Hepatocyte (in vitro differentiated cells): ENCODE measurements at regions not wholly inside any gene's neighbourhood (a gene's known extent, or its start where the extent isn't known, plus 50 kb on each side); places are given as distances from the start of the nearest gene placed in this dataset.

Experiments used
- DNase-seq: peaks from one replicate; pipeline ENCODE4 v3.0.0-alpha.2; 2016; ENCODE audit warnings: low spot score
- H2AFZ ChIP-seq: fragments of 200-600 bp; sonication (generic); 2 replicates; pipeline ENCODE4 v1.6.0; 2016; ENCODE audit warnings: antibody characterized with exemption, mild to moderate bottlenecking
- H3K27ac ChIP-seq: fragments of 200-600 bp; sonication (generic); 2 replicates; pipeline ENCODE4 v1.5.1; 2016; ENCODE audit warnings: mild to moderate bottlenecking
- H3K27me3 ChIP-seq: fragments of 200-600 bp; sonication (generic); 2 replicates; pipeline ENCODE4 v1.6.1; 2016
- H3K36me3 ChIP-seq: fragments of 200-600 bp; sonication (generic); replicated peaks from 2 replicates; pipeline ENCODE4 v1.5.1; 2016; ENCODE audit warnings: low read depth; ENCODE audit not compliant: insufficient read depth
- H3K4me1 ChIP-seq: fragments of 200-600 bp; sonication (generic); 2 replicates; pipeline ENCODE4 v1.5.1; 2016; ENCODE audit warnings: mild to moderate bottlenecking, moderate library complexity; ENCODE audit not compliant: insufficient read depth
- H3K4me2 ChIP-seq: fragments of 200-600 bp; sonication (generic); 2 replicates; pipeline ENCODE4 v1.6.0; 2016
- H3K4me3 ChIP-seq: fragments of 200-600 bp; sonication (generic); 2 replicates; pipeline ENCODE4 v1.5.1; 2016; ENCODE audit warnings: mild to moderate bottlenecking
- H3K79me2 ChIP-seq: fragments of 200-600 bp; sonication (generic); 2 replicates; pipeline ENCODE4 v1.6.0; 2017; ENCODE audit warnings: mild to moderate bottlenecking
- H3K9me2 ChIP-seq: fragments of 200-600 bp; sonication (generic); replicated peaks from 2 replicates; pipeline ENCODE4 v1.6.0; 2017; ENCODE audit warnings: mild to moderate bottlenecking; ENCODE audit not compliant: insufficient read depth
- H3K9me3 ChIP-seq: fragments of 200-600 bp; sonication (generic); 2 replicates; pipeline ENCODE4 v1.5.1; 2016; ENCODE audit warnings: low read depth, mild to moderate bottlenecking
- H4K20me1 ChIP-seq: fragments of 200-600 bp; sonication (generic); 2 replicates; pipeline ENCODE4 v1.6.0; 2016; ENCODE audit warnings: mild to moderate bottlenecking; ENCODE audit not compliant: insufficient read depth, poor library complexity, severe bottlenecking
- CTCF ChIP-seq: fragments of 200-600 bp; sonication (generic); IDR thresholded peaks from 2 replicates; pipeline ENCODE4 v1.5.1; 2016; ENCODE audit warnings: antibody characterized with exemption, mild to moderate bottlenecking; ENCODE audit not compliant: poor library complexity
- EZH2 ChIP-seq: fragments of 200-600 bp; sonication (generic); IDR thresholded peaks from 2 replicates; pipeline ENCODE4 v1.6.1; 2016; ENCODE audit warnings: antibody characterized with exemption, mild to moderate bottlenecking, borderline replicate concordance
- EZH2phosphoT487 ChIP-seq: fragments of 200-600 bp; sonication (generic); IDR thresholded peaks from one replicate; pipeline ENCODE4 v1.6.1; 2018; ENCODE audit warnings: antibody characterized with exemption, mild to moderate bottlenecking, low read depth, moderate library complexity; ENCODE audit not compliant: unreplicated experiment, severe bottlenecking
- WGBS: methylation state at CpG from one replicate; pipeline ENCODE4 v1.1.6; 2016; ENCODE audit warnings: low lambda C conversion rate; ENCODE audit errors: missing lambda C conversion rate; 5-methylcytosine and 5-hydroxymethylcytosine counted together

GRCh38 chr6:15792842-15793241 lies 130.0 kb upstream of the DTNBP1 start:
- no peaks in the 10 kb centered on the region for H3K36me3 ChIP-seq
- H3K9me3 ChIP-seq: no peaks in the 10 kb centered on the region
- no peak overlapping the region for H2AFZ ChIP-seq
- no peak for TF ChIP-seq EZH2
- no peak for TF ChIP-seq EZH2phosphoT487
- H3K9me2 ChIP-seq: no peaks in the 10 kb centered on the region
- no peak overlapping the region for H3K4me2 ChIP-seq
- H3K27ac ChIP-seq: peak overlapping the region; percentile 90
- no peaks in the 10 kb centered on the region for H3K79me2 ChIP-seq
- no peak for DNase-seq
- H3K27me3 ChIP-seq: no peaks in the 10 kb centered on the region
- H4K20me1 ChIP-seq: no peaks in the 10 kb centered on the region
- peaks cover 26% of the 10 kb centered on the region for H3K4me1 ChIP-seq
- no peak overlapping the region for H3K4me3 ChIP-seq

- Histone ChIP-seq H3K4me2 (peak overlapping the region; percentile 21), H3K4me3 (no peak overlapping the region), H3K9me3 (no peaks in the 10 kb centered on the region), H3K36me3 (no peaks in the 10 kb centered on the region), H3K4me1 (peaks cover 26% of the 10 kb centered on the region), H2AFZ (peak overlapping the region; percentile 36), H3K9me2 (no peaks in the 10 kb centered on the region), H3K79me2 (no peaks in the 10 kb centered on the region), H3K27me3 (no peaks in the 10 kb centered on the region), H4K20me1 (no peaks in the 10 kb centered on the region), H3K27ac (peak overlapping the region; percentile 90)
- DNase-seq: peak; percentile 15
- TF ChIP-seq CTCF (no peak), EZH2 (no peak), EZH2phosphoT487 (no peak)
- 43% methylated on average over 8 of the region's 8 CpGs for WGBS
Observed at GRCh38 chr6:15791448-15792181, 128.8 kb upstream of the DTNBP1 start.

- no peak for DNase-seq
- H3K9me3 ChIP-seq: no peaks in the 10 kb centered on the region
- H2AFZ ChIP-seq: peak overlapping the region; percentile 23
- H3K9me2 ChIP-seq: no peaks in the 10 kb centered on the region
- no peaks in the 10 kb centered on the region for H3K36me3 ChIP-seq
- H3K4me1 ChIP-seq: peaks cover 26% of the 10 kb centered on the region
- WGBS: 80% methylated on average over 1 of the region's 1 CpG
- TF ChIP-seq CTCF (no peak), EZH2 (no peak), EZH2phosphoT487 (no peak)
- no peaks in the 10 kb centered on the region for H3K27me3 ChIP-seq
- H4K20me1 ChIP-seq: no peaks in the 10 kb centered on the region
- peak overlapping the region; percentile 90 for H3K27ac ChIP-seq
- no peak overlapping the region for H3K4me2 ChIP-seq
- H3K4me3 ChIP-seq: no peak overlapping the region
- H3K79me2 ChIP-seq: no peaks in the 10 kb centered on the region
Observed at GRCh38 chr6:15790116-15790515, 127.3 kb upstream of the DTNBP1 start.

- Histone ChIP-seq H3K4me3 (no peak overlapping the region), H3K9me2 (no peaks in the 10 kb centered on the region), H2AFZ (no peak overlapping the region), H3K36me3 (no peaks in the 10 kb centered on the region), H3K4me2 (no peak overlapping the region), H3K9me3 (no peaks in the 10 kb centered on the region), H4K20me1 (no peaks in the 10 kb centered on the region), H3K4me1 (peaks cover 13% of the 10 kb centered on the region), H3K27ac (no peak overlapping the region), H3K27me3 (no peaks in the 10 kb centered on the region), H3K79me2 (no peaks in the 10 kb centered on the region)
- no peak for DNase-seq
- 84% methylated on average over 4 of the region's 4 CpGs for WGBS
- no peak for TF ChIP-seq EZH2
- no peak for TF ChIP-seq EZH2phosphoT487
- no peak for TF ChIP-seq CTCF
Observed at GRCh38 chr6:15786846-15787245, 124.0 kb upstream of the DTNBP1 start.
